ENCODE measurements at regions not wholly inside any gene's neighbourhood (a gene's known extent, or its start where the extent isn't known, plus 50 kb on each side); places are given as distances from the start of the nearest gene placed in this dataset.

GRCh38 chr14:54105406-54105805 lies 148.8 kb upstream of the BMP4 start:
- TF ChIP-seq CTCF (IDR thresholded peaks at IDR 0.05): no peak
- no peak for TF ChIP-seq POLR2A (IDR thresholded peaks at IDR 0.05; ENCODE audit: low read depth)
- no peak for TF ChIP-seq POLR2AphosphoS5 (IDR thresholded peaks at IDR 0.05)

All from esophagus muscularis mucosa (tissue), 3 donors.